ENCODE measurements at regions not wholly inside any gene's neighbourhood (a gene's known extent, or its start where the extent isn't known, plus 50 kb on each side); places are given as distances from the start of the nearest gene placed in this dataset.

GRCh38 chr4:126395664-126396063, 1080.9 kb downstream of the FAT4 start:
- H3K4me3 ChIP-seq (replicated peaks in 1 of 3; ENCODE audit: insufficient read depth in 1 of 3, low read depth in 2 of 3, low read length in 3 of 3), result no peak overlapping the region
- no TSS peak for BruUV-seq (replicated peaks)
- H3K36me3 ChIP-seq (replicated peaks in 1 of 2; ENCODE audit: control insufficient read depth in 1 of 2, insufficient read depth in 2 of 2, low read length in 2 of 2), result no peaks in the 10 kb centered on the region
- no peak overlapping the region for H3K27ac ChIP-seq (ENCODE audit: extremely low read length, insufficient read depth, low read length)
- H3K9ac ChIP-seq (ENCODE audit: insufficient read depth, low read depth, low read length), result no peak overlapping the region
- no peaks in the 10 kb centered on the region for H3K79me2 ChIP-seq (ENCODE audit: insufficient read depth, low read length)
- in situ Hi-C loops (cut with HindIII; ENCODE audit: extremely low pct_ligation_motif_present, low pct_unique_long_range_greater_than_20kb) (no loop called here), intact Hi-C loops (cut with micrococcal nuclease; ENCODE audit: unreplicated experiment) (no loop called here)
- H4K20me1 ChIP-seq (ENCODE audit: insufficient read depth, low read length), result no peaks in the 10 kb centered on the region
- H3K27me3 ChIP-seq (ENCODE audit: control insufficient read depth in 1 of 2, insufficient read depth in 2 of 2, low read length in 2 of 2), result no peaks in the 10 kb centered on the region
- 20% methylated on average over 1 of the region's 2 CpGs for WGBS (ENCODE audit: low lambda C conversion rate)
- DNase-seq (ENCODE audit: low spot score), result no peak
- no peak overlapping the region for H3K4me2 ChIP-seq (ENCODE audit: low read depth, low read length)
- no peak for ATAC-seq
- ChIA-PET CTCF (ENCODE audit: low intra/inter-chr PET ratio, low total read pairs) (no interaction called here), POLR2A (no interaction called here)
- no peak overlapping the region for H2AFZ ChIP-seq (ENCODE audit: low read length)
- no peaks in the 10 kb centered on the region for H3K4me1 ChIP-seq (ENCODE audit: insufficient read depth, low read length)
- no peak for FAIRE-seq
- H3K9me3 ChIP-seq (ENCODE audit: low read length), result no peaks in the 10 kb centered on the region
- TF ChIP-seq EHMT2 (IDR thresholded peaks at IDR 0.05; ENCODE audit: borderline replicate concordance, low read depth, low read length) (no peak), NR2F2 (IDR thresholded peaks at IDR 0.05; ENCODE audit: borderline replicate concordance, low read depth) (no peak), RXRA (CRISPR knock-in tag; IDR thresholded peaks at IDR 0.05) (no peak), ZNF530 (CRISPR knock-in tag; IDR thresholded peaks at IDR 0.05; ENCODE audit: low read depth) (no peak), MIER2 (CRISPR knock-in tag; IDR thresholded peaks at IDR 0.05) (no peak), KMT2A (CRISPR knock-in tag; IDR thresholded peaks at IDR 0.05) (no peak), HOXA5 (CRISPR knock-in tag; IDR thresholded peaks at IDR 0.05) (no peak), ZNF619 (CRISPR knock-in tag; IDR thresholded peaks at IDR 0.05) (no peak), ZBTB21 (CRISPR knock-in tag; IDR thresholded peaks at IDR 0.05) (no peak), TRAFD1 (CRISPR knock-in tag; IDR thresholded peaks at IDR 0.05; ENCODE audit: borderline replicate concordance) (no peak), EZH2 (conservative IDR thresholded peaks at IDR 0.05; ENCODE audit: low read depth, low read length) (no peak), KDM4B (CRISPR knock-in tag; IDR thresholded peaks at IDR 0.05) (no peak)
- TF ChIP-seq, protein P1, sequence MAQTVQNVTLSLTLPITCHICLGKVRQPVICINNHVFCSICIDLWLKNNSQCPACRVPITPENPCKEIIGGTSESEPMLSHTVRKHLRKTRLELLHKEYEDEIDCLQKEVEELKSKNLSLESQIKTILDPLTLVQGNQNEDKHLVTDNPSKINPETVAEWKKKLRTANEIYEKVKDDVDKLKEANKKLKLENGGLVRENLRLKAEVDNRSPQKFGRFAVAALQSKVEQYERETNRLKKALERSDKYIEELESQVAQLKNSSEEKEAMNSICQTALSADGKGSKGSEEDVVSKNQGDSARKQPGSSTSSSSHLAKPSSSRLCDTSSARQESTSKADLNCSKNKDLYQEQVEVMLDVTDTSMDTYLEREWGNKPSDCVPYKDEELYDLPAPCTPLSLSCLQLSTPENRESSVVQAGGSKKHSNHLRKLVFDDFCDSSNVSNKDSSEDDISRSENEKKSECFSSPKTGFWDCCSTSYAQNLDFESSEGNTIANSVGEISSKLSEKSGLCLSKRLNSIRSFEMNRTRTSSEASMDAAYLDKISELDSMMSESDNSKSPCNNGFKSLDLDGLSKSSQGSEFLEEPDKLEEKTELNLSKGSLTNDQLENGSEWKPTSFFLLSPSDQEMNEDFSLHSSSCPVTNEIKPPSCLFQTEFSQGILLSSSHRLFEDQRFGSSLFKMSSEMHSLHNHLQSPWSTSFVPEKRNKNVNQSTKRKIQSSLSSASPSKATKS (CRISPR knock-in tag; IDR thresholded peaks at IDR 0.05), result no peak
- TF ChIP-seq, protein P2, sequence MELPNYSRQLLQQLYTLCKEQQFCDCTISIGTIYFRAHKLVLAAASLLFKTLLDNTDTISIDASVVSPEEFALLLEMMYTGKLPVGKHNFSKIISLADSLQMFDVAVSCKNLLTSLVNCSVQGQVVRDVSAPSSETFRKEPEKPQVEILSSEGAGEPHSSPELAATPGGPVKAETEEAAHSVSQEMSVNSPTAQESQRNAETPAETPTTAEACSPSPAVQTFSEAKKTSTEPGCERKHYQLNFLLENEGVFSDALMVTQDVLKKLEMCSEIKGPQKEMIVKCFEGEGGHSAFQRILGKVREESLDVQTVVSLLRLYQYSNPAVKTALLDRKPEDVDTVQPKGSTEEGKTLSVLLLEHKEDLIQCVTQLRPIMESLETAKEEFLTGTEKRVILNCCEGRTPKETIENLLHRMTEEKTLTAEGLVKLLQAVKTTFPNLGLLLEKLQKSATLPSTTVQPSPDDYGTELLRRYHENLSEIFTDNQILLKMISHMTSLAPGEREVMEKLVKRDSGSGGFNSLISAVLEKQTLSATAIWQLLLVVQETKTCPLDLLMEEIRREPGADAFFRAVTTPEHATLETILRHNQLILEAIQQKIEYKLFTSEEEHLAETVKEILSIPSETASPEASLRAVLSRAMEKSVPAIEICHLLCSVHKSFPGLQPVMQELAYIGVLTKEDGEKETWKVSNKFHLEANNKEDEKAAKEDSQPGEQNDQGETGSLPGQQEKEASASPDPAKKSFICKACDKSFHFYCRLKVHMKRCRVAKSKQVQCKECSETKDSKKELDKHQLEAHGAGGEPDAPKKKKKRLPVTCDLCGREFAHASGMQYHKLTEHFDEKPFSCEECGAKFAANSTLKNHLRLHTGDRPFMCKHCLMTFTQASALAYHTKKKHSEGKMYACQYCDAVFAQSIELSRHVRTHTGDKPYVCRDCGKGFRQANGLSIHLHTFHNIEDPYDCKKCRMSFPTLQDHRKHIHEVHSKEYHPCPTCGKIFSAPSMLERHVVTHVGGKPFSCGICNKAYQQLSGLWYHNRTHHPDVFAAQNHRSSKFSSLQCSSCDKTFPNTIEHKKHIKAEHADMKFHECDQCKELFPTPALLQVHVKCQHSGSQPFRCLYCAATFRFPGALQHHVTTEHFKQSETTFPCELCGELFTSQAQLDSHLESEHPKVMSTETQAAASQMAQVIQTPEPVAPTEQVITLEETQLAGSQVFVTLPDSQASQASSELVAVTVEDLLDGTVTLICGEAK (IDR thresholded peaks at IDR 0.05), result no peak
- TF ChIP-seq, protein P2 (CRISPR knock-in tag; IDR thresholded peaks at IDR 0.05), result no peak
